GM10248 (cell line): ENCODE measurements at regions not wholly inside any gene's neighbourhood (a gene's known extent, or its start where the extent isn't known, plus 50 kb on each side); places are given as distances from the start of the nearest gene placed in this dataset.

Source experiments
- CTCF ChIA-PET: fragments of 300-600 bp; sonication (Branson Sonifier 250); formaldehyde crosslinking; extraction: SDS; loops from one replicate; lab custom pipeline; 2021; ENCODE audit warnings: antibody characterized with exemption; lab: Yijun Ruan, JAX
- POLR2A ChIA-PET: fragments of 350-650 bp; sonication (Branson Sonifier 250); formaldehyde crosslinking; extraction: SDS; loops from one replicate; lab custom pipeline; 2020; ENCODE audit warnings: antibody characterized with exemption; lab: Yijun Ruan, JAX
- DNase-seq: peaks from one replicate; pipeline ENCODE4 v3.0.0; 2012; ENCODE audit errors: extremely low spot score
- TF ChIP-seq, protein P1 (sequence below): IDR thresholded peaks from 2 replicates; pipeline ENCODE4 v1.5.1; 2012; ENCODE audit warnings: mild to moderate bottlenecking, low read depth; ENCODE audit errors: extremely low read depth, missing control alignments, control extremely low read depth

DNA sequence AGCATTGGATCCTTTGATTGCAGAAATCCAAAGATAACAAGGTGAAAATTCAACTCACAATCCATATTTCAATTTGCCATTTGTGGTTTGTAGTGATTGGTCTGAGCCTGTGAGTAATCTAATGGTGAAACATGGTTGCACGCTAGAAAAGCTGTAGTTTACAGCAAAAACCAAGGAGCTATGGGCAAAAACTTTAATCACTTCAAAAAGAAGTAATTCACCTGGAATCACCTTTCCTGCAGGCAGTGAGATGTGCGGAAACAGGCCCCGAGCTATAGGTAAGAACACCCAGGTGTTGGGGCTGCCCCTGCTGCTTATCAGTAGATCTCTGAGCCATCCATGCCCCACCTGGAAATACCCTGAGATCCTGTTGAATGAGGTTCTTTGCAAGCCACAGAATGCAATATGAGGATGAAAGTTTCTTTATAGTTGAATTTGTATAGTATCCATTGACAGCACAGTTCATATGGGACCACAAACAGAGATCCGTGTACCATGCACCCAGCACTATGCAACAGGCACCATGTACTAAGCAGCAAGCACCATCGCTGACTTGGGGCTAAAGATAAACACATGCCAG, 208.2 kb downstream of the SPP2 start:
- TF ChIP-seq, protein P1, sequence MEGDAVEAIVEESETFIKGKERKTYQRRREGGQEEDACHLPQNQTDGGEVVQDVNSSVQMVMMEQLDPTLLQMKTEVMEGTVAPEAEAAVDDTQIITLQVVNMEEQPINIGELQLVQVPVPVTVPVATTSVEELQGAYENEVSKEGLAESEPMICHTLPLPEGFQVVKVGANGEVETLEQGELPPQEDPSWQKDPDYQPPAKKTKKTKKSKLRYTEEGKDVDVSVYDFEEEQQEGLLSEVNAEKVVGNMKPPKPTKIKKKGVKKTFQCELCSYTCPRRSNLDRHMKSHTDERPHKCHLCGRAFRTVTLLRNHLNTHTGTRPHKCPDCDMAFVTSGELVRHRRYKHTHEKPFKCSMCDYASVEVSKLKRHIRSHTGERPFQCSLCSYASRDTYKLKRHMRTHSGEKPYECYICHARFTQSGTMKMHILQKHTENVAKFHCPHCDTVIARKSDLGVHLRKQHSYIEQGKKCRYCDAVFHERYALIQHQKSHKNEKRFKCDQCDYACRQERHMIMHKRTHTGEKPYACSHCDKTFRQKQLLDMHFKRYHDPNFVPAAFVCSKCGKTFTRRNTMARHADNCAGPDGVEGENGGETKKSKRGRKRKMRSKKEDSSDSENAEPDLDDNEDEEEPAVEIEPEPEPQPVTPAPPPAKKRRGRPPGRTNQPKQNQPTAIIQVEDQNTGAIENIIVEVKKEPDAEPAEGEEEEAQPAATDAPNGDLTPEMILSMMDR, result no peak
- no peak for DNase-seq
- ChIA-PET POLR2A (no interaction called here), CTCF (no interaction called here)

GRCh38 chr2:234257859-234258561, 207.5 kb downstream of the SPP2 start:
- DNase-seq, result no peak
- TF ChIP-seq, protein P1, result no peak
- ChIA-PET CTCF (no interaction called here), POLR2A (no interaction called here)

- no peak for DNase-seq
- ChIA-PET CTCF (no interaction called here), POLR2A (no interaction called here)
- TF ChIP-seq, protein P1, result no peak
Observed at GRCh38 chr2:234256516-234256915, 206.0 kb downstream of the SPP2 start.

GRCh38 chr2:234254783-234255521, 204.4 kb downstream of the SPP2 start:
- TF ChIP-seq, protein P1, result no peak
- no peak for DNase-seq
- ChIA-PET CTCF (no interaction called here), POLR2A (no interaction called here)

DNA sequence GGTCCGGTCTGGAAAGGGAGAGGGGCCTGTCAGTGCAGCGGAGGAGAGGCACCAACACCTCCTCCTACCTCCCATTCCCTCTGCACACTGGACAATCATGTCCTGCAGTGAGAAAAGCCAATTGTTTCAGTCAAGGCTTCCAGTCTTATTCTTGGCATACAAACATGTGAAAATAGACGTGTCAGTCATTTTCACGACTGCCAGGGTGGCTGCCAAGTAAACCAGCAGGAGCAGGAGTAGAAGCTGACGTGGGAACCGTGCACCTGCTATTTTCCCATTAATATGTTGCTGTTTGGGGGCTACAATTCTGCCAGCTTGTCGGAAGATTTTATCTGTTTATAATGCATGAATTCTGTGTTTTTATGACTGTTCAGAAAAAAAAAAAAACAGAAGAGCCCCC, 202.3 kb downstream of the SPP2 start:
- no peak for DNase-seq
- ChIA-PET CTCF (interaction anchor here (1.5 kb wide), 1 partner anchor 15 kb away, joined by 4 read pairs; no protein-coding TSS in a partner anchor), POLR2A (no interaction called here)
- TF ChIP-seq, protein P1, result no peak
